ENCODE measurements at regions not wholly inside any gene's neighbourhood (a gene's known extent, or its start where the extent isn't known, plus 50 kb on each side); places are given as distances from the start of the nearest gene placed in this dataset.

DNA sequence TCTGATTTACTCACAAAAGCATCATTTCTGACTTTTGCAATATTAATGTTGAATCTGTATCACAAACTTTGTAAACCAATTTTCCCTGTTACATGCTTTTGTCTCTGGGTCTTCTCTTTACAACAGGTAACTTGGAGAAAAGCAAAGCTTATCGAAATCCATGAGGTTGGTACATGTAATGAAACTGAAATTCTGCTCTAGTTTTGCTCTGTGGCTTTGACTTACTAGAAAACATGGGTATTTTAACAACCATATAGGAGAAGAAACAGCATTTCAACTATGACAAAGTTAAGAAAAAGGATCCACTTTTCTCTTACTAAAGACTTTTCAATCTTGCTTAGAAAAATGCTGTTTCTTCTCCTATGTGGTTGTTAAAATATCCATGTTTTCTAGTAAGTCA is 645.8 kb downstream of the STIM2 start:
- BruUV-seq (replicated peaks) = no TSS peak
- CTCF ChIA-PET = no interaction called here
- DNase-seq (ENCODE audit: low read depth, low spot score) (no peak), ATAC-seq (no peak)
- Histone ChIP-seq H3K4me3 (ENCODE audit: low read depth in 2 of 2, low read length in 2 of 2) (no peak overlapping the region), H3K9me3 (ENCODE audit: control insufficient read depth, insufficient read depth, low read depth, low read length) (no peaks in the 10 kb centered on the region), H3K27ac (ENCODE audit: low read length) (no peak overlapping the region), H3K4me1 (ENCODE audit: control insufficient read depth, insufficient read depth, low read length) (no peaks in the 10 kb centered on the region), H3K36me3 (ENCODE audit: control insufficient read depth, insufficient read depth, low read length) (no peaks in the 10 kb centered on the region), H3K27me3 (ENCODE audit: control insufficient read depth, insufficient read depth, low read length) (no peaks in the 10 kb centered on the region)
- in situ Hi-C loops (cut with HindIII; ENCODE audit: low pct_unique_long_range_greater_than_20kb, low sequenced_read_pairs) = no loop called here
- intact Hi-C loops (cut with micrococcal nuclease; ENCODE audit: unreplicated experiment) = no loop called here
- POLR2A ChIA-PET = no interaction called here
- TF ChIP-seq CTCF (IDR thresholded peaks at IDR 0.05) (no peak), TCF7L2 (IDR thresholded peaks at IDR 0.05; ENCODE audit: low read depth, low read length) (no peak), POLR2AphosphoS5 (IDR thresholded peaks at IDR 0.05; ENCODE audit: low read depth, low read length) (no peak), SIN3A (IDR thresholded peaks at IDR 0.05; ENCODE audit: borderline replicate concordance, insufficient read depth, low read depth, low read length) (no peak)
- TF ChIP-seq, protein P1, sequence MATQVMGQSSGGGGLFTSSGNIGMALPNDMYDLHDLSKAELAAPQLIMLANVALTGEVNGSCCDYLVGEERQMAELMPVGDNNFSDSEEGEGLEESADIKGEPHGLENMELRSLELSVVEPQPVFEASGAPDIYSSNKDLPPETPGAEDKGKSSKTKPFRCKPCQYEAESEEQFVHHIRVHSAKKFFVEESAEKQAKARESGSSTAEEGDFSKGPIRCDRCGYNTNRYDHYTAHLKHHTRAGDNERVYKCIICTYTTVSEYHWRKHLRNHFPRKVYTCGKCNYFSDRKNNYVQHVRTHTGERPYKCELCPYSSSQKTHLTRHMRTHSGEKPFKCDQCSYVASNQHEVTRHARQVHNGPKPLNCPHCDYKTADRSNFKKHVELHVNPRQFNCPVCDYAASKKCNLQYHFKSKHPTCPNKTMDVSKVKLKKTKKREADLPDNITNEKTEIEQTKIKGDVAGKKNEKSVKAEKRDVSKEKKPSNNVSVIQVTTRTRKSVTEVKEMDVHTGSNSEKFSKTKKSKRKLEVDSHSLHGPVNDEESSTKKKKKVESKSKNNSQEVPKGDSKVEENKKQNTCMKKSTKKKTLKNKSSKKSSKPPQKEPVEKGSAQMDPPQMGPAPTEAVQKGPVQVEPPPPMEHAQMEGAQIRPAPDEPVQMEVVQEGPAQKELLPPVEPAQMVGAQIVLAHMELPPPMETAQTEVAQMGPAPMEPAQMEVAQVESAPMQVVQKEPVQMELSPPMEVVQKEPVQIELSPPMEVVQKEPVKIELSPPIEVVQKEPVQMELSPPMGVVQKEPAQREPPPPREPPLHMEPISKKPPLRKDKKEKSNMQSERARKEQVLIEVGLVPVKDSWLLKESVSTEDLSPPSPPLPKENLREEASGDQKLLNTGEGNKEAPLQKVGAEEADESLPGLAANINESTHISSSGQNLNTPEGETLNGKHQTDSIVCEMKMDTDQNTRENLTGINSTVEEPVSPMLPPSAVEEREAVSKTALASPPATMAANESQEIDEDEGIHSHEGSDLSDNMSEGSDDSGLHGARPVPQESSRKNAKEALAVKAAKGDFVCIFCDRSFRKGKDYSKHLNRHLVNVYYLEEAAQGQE (IDR thresholded peaks at IDR 0.05; ENCODE audit: insufficient read depth in 1 of 2, low read depth in 2 of 2, low read length in 1 of 2) = no peak

GRCh38 chr4:27514711-27515110 is 654.1 kb downstream of the STIM2 start:
- ATAC-seq = no peak
- Histone ChIP-seq H3K4me3 (ENCODE audit: low read depth in 2 of 2, low read length in 2 of 2) (no peak overlapping the region), H3K27ac (ENCODE audit: low read length) (no peak overlapping the region), H3K36me3 (ENCODE audit: control insufficient read depth, insufficient read depth, low read length) (no peaks in the 10 kb centered on the region), H3K4me1 (ENCODE audit: control insufficient read depth, insufficient read depth, low read length) (no peaks in the 10 kb centered on the region), H3K9me3 (ENCODE audit: control insufficient read depth, insufficient read depth, low read depth, low read length) (no peaks in the 10 kb centered on the region), H3K27me3 (ENCODE audit: control insufficient read depth, insufficient read depth, low read length) (no peaks in the 10 kb centered on the region)
- in situ Hi-C loops (cut with HindIII; ENCODE audit: low pct_unique_long_range_greater_than_20kb, low sequenced_read_pairs) = no loop called here
- TF ChIP-seq POLR2AphosphoS5 (IDR thresholded peaks at IDR 0.05; ENCODE audit: low read depth, low read length) = no peak
- no peak for TF ChIP-seq CTCF (IDR thresholded peaks at IDR 0.05)
- no peak for TF ChIP-seq SIN3A (IDR thresholded peaks at IDR 0.05; ENCODE audit: borderline replicate concordance, insufficient read depth, low read depth, low read length)
- TF ChIP-seq, protein P1 (IDR thresholded peaks at IDR 0.05; ENCODE audit: insufficient read depth in 1 of 2, low read depth in 2 of 2, low read length in 1 of 2) = no peak
- TF ChIP-seq TCF7L2 (IDR thresholded peaks at IDR 0.05; ENCODE audit: low read depth, low read length) = no peak
- DNase-seq (ENCODE audit: low read depth, low spot score) = no peak
- intact Hi-C loops (cut with micrococcal nuclease; ENCODE audit: unreplicated experiment) = no loop called here
- ChIA-PET POLR2A (no interaction called here), CTCF (no interaction called here)
- no TSS peak for BruUV-seq (replicated peaks)

Data from Panc1 (cell line).